ENCODE measurements at regions not wholly inside any gene's neighbourhood (a gene's known extent, or its start where the extent isn't known, plus 50 kb on each side); places are given as distances from the start of the nearest gene placed in this dataset.

DNA sequence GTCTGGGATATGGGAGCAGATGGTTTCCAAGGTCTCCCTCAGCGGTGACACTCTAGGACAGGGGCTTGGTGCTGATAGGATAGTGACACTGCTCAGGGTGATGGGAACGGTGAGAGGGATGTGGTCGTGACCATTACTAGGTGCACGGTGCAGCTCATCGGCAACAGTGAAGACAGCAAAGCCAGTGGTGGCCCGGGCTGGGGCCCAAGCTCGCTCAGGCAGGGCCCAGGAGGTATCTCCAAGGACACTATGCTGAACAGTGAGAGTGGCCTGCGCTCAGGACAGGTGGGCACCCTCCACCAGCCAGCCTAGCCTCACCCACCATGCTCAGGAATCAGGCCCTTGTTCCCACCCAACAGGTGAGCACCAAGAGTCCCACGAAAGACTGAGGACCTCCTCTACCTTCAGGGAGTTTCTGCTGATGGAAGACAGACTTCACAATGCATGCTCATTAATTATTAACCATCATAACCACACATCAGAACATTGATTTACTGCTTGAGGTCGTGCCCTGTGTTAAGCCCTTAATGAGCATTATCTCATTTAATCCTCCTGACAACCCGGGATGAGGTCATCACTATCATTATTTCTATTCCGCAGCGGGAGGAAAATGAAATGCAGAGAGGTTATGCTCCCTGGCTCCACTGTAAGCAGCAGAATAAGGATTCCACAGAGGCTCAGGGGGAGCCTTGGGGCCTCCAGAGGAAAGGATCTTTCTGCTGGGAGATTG lies 269.4 kb downstream of the UACA start:
- no peak for DNase-seq
- Histone ChIP-seq H3K36me3 (replicated peaks in 1 of 2) (no peaks in the 10 kb centered on the region), H3K4me1 (replicated peaks in 1 of 2) (peaks cover 0 to 10% of the 10 kb centered on the region in 2 donors), H3K4me3 (no peak overlapping the region), H3K9me3 (replicated peaks in 1 of 3) (no peaks in the 10 kb centered on the region), H3K27ac (no peak overlapping the region), H3K27me3 (no peaks in the 10 kb centered on the region)
- 82 to 90% (median 84%) methylated on average over 11 to 13 of the region's 13 CpGs for WGBS, 4 donors
- no peak for TF ChIP-seq POLR2A (IDR thresholded peaks at IDR 0.05)
- TF ChIP-seq CTCF (IDR thresholded peaks at IDR 0.05), result no peak
- intact Hi-C loops (cut with DNase I), result loop anchor here in 1 of 2 donors (10.0 kb wide), 1 partner anchor 1019 kb away; no protein-coding TSS in a partner anchor

DNA sequence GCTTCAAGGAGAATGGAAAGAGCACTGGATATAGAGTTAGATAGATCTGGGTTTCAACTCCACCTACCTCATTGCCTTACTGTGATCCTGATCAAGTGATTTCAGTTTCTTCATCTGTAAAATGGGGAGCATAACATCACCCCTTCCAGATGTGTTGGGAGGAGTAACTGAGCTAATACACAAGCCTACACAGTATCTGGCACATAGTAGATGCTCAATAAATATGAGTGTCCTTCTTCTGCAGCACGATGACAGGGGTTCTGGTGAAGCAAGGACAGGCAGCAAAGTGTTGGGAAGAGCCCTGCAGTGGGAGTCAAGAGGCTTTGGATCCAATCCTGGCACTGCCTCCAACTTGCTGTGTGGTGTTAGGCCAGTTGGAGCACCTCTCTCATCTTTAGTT lies 270.0 kb downstream of the UACA start:
- Histone ChIP-seq H3K27me3 (no peaks in the 10 kb centered on the region), H3K4me3 (no peak overlapping the region), H3K36me3 (replicated peaks in 1 of 2) (no peaks in the 10 kb centered on the region), H3K9me3 (replicated peaks in 1 of 3) (no peaks in the 10 kb centered on the region), H3K4me1 (replicated peaks in 1 of 2) (peaks cover 0 to 10% of the 10 kb centered on the region in 2 donors), H3K27ac (peak overlapping the region in 1 of 5 donors; percentile 75)
- no peak for TF ChIP-seq CTCF (IDR thresholded peaks at IDR 0.05)
- WGBS, 4 donors, result 85 to 100% (median 89%) methylated on average over 1 of the region's 1 CpG
- no peak for DNase-seq
- intact Hi-C loops (cut with DNase I), result loop anchor here in 1 of 2 donors (10.0 kb wide), 1 partner anchor 1019 kb away; no protein-coding TSS in a partner anchor

GRCh38 chr15:70492240-70493177 lies 270.8 kb downstream of the UACA start:
- H3K36me3 ChIP-seq (replicated peaks in 1 of 2), result no peaks in the 10 kb centered on the region
- no peak overlapping the region for H3K4me3 ChIP-seq
- H3K27me3 ChIP-seq, result no peaks in the 10 kb centered on the region
- WGBS, 4 donors, result 68 to 75% (median 73%) methylated on average over 9 to 20 of the region's 20 CpGs
- peaks cover 0 to 10% of the 10 kb centered on the region in 2 donors for H3K4me1 ChIP-seq (replicated peaks in 1 of 2)
- peak overlapping the region in 2 of 5 donors; percentile 38 to 75 for H3K27ac ChIP-seq
- DNase-seq, result peak; percentile 34 to 71 (median 48)
- intact Hi-C loops (cut with DNase I), result loop anchor here in 1 of 2 donors (10.0 kb wide), 1 partner anchor 1018 kb away; no protein-coding TSS in a partner anchor
- no peaks in the 10 kb centered on the region for H3K9me3 ChIP-seq (replicated peaks in 1 of 3)
- peak in 2 of 6 experiments; percentile 21 to 32 for TF ChIP-seq CTCF (IDR thresholded peaks at IDR 0.05)
- TF ChIP-seq POLR2A (IDR thresholded peaks at IDR 0.05), result no peak

GRCh38 chr15:70491641-70492040 lies 271.7 kb downstream of the UACA start:
- Histone ChIP-seq H3K4me3 (no peak overlapping the region), H3K27me3 (no peaks in the 10 kb centered on the region), H3K9me3 (replicated peaks in 1 of 3) (no peaks in the 10 kb centered on the region), H3K4me1 (replicated peaks in 1 of 2) (peaks cover 0 to 10% of the 10 kb centered on the region in 2 donors), H3K36me3 (replicated peaks in 1 of 2) (no peaks in the 10 kb centered on the region), H3K27ac (no peak overlapping the region)
- DNase-seq, result no peak
- intact Hi-C loops (cut with DNase I), result loop anchor here in 1 of 2 donors (10.0 kb wide), 1 partner anchor 1017 kb away; no protein-coding TSS in a partner anchor
- WGBS, 4 donors, result 93 to 98% (median 94%) methylated on average over 6 of the region's 6 CpGs
- TF ChIP-seq CTCF (IDR thresholded peaks at IDR 0.05) (no peak), POLR2A (IDR thresholded peaks at IDR 0.05) (no peak)
